ENCODE measurements at regions not wholly inside any gene's neighbourhood (a gene's known extent, or its start where the extent isn't known, plus 50 kb on each side); places are given as distances from the start of the nearest gene placed in this dataset.

DNA sequence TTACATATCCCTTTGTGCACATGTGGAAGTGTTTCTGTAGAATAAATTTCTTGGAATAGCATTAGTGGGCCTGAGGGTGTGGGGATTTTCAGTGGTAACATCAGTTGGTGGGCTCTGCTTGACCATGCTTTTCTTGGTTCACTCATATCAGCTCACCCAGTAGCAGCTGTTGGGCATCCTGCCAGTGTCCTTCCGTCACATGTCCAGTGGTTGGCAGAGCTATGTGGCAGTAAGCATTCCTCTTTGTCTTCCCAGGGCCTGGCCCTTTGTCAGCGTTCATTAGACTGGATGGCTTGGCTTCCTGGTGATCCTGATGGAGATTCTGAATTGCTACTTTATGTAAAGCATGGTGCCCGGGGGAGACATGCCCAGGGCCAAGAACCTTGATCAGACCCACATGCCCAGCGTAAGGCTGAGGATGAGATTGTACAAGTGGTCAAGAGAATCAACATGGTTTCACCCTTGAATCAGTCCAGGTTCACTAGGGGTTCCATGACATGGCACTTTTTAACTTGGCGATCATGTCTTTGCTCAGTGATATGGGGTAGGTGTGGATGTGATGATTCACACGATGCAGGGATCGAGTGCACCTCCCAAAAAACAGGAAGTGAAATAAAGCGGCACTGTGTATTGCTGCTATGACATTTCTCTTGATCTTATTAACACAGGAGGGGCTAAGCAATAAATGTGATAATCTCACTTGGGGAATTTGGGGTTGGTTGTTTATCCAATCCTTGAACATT is 72.1 kb upstream of the IGFBP7 start:
- no peak for TF ChIP-seq POLR2A (IDR thresholded peaks at IDR 0.05)
- TF ChIP-seq, protein P1, sequence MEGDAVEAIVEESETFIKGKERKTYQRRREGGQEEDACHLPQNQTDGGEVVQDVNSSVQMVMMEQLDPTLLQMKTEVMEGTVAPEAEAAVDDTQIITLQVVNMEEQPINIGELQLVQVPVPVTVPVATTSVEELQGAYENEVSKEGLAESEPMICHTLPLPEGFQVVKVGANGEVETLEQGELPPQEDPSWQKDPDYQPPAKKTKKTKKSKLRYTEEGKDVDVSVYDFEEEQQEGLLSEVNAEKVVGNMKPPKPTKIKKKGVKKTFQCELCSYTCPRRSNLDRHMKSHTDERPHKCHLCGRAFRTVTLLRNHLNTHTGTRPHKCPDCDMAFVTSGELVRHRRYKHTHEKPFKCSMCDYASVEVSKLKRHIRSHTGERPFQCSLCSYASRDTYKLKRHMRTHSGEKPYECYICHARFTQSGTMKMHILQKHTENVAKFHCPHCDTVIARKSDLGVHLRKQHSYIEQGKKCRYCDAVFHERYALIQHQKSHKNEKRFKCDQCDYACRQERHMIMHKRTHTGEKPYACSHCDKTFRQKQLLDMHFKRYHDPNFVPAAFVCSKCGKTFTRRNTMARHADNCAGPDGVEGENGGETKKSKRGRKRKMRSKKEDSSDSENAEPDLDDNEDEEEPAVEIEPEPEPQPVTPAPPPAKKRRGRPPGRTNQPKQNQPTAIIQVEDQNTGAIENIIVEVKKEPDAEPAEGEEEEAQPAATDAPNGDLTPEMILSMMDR (IDR thresholded peaks at IDR 0.05 in 8 of 11, conservative IDR thresholded peaks at IDR 0.05 in 3 of 11), result no peak
- no peak for TF ChIP-seq POLR2AphosphoS5 (IDR thresholded peaks at IDR 0.05)

All from spleen (tissue), 7 donors.